Natural killer cell (primary cell): ENCODE measurements at regions not wholly inside any gene's neighbourhood (a gene's known extent, or its start where the extent isn't known, plus 50 kb on each side); places are given as distances from the start of the nearest gene placed in this dataset.
"Not testable (repeated sequence)": the region's sequence is repeated elsewhere in the genome, so short reads cannot be mapped to it uniquely, and the experiment has no call there.

Experiments
- ATAC-seq, 3 donors: fragments of 150-1000 bp in 2 of 3; fragments of 200-7000 bp in 1 of 3; cut with Tn5 transposase; 1 replicate in 1 of 3; 2 replicates in 2 of 3; pipeline ENCODE4 v1.10.0; 2021; ENCODE audit warnings: mild to moderate bottlenecking in 2 of 3, moderate library complexity in 2 of 3
- DNase-seq, 2 donors: peaks; one replicate each; pipeline versions ENCODE4 v3.0.0 to v3.0.0-alpha.2; 2013 to 2021; ENCODE audit warnings: mixed read lengths in 1 of 2
- H3K27ac ChIP-seq: one replicate; pipeline ENCODE4 v1.5.1; 2013; ENCODE audit warnings: mild to moderate bottlenecking, low read length
- H3K27me3 ChIP-seq: one replicate; pipeline ENCODE4 v1.6.1; 2013; ENCODE audit warnings: low read length; ENCODE audit not compliant: control insufficient read depth, insufficient read depth
- H3K36me3 ChIP-seq: one replicate; pipeline ENCODE4 v1.6.1; 2013; ENCODE audit warnings: low read length; ENCODE audit not compliant: control insufficient read depth, insufficient read depth
- H3K4me1 ChIP-seq: one replicate; pipeline ENCODE4 v1.6.1; 2013; ENCODE audit warnings: low read length; ENCODE audit not compliant: control insufficient read depth, insufficient read depth
- H3K4me3 ChIP-seq: one replicate; pipeline ENCODE4 v1.5.1; 2013; ENCODE audit warnings: low read length
- H3K9me3 ChIP-seq: one replicate; pipeline ENCODE4 v1.6.1; 2013; ENCODE audit warnings: low read length; ENCODE audit not compliant: control insufficient read depth, insufficient read depth
- H3K27ac Mint-ChIP-seq, 2 donors: one replicate each; pipeline ENCODE4 v1.8.0; 2022; ENCODE audit warnings: mild to moderate bottlenecking in 2 of 2, mixed read lengths in 2 of 2, moderate library complexity in 1 of 2
- H3K27me3 Mint-ChIP-seq, 2 donors: one replicate each; pipeline ENCODE4 v1.8.0; 2022; ENCODE audit warnings: low read depth in 2 of 2, mixed read lengths in 2 of 2
- H3K36me3 Mint-ChIP-seq: one replicate; pipeline ENCODE4 v1.8.0; 2022; ENCODE audit warnings: mixed read lengths
- H3K4me1 Mint-ChIP-seq, 2 donors: one replicate each; pipeline ENCODE4 v1.8.0; 2022; ENCODE audit warnings: mixed read lengths in 2 of 2
- H3K4me3 Mint-ChIP-seq: one replicate; pipeline ENCODE4 v1.8.0; 2022; ENCODE audit warnings: mild to moderate bottlenecking, moderate library complexity, mixed read lengths
- H3K9me3 Mint-ChIP-seq, 2 donors: one replicate each; pipeline ENCODE4 v1.8.0; 2022; ENCODE audit warnings: mixed read lengths in 2 of 2
- CTCF ChIP-seq: fragments of 200-600 bp; IDR thresholded peaks from one replicate; pipeline ENCODE4 v1.8.0; 2022; ENCODE audit warnings: antibody characterized with exemption
- WGBS: methylation state at CpG from one replicate; pipeline ENCODE4 v1.1.7; 2013; ENCODE audit warnings: missing lambda C conversion rate; ENCODE audit not compliant: insufficient coverage; 5-methylcytosine and 5-hydroxymethylcytosine counted together
- intact Hi-C: fragments of 100-400 bp; cut with micrococcal nuclease; formaldehyde crosslinking; loops from one replicate; pipeline ENCODE4 v1.14.2; 2022

- H3K4me3 Mint-ChIP-seq, result no peak overlapping the region
- no peak for ATAC-seq
- WGBS, result 87% methylated on average over 3 of the region's 4 CpGs
Observed at GRCh38 chr16:58847902-58848661, 114.0 kb upstream of the GOT2 start.

GRCh38 chr16:58846226-58846625, 112.1 kb upstream of the GOT2 start:
- H3K4me3 Mint-ChIP-seq, H3K9me3 Mint-ChIP-seq, H3K4me1 ChIP-seq, H3K9me3 ChIP-seq, H3K36me3 Mint-ChIP-seq, H3K36me3 ChIP-seq, ATAC-seq, H3K27me3 ChIP-seq, DNase-seq, H3K27ac Mint-ChIP-seq, H3K27ac ChIP-seq, H3K4me1 Mint-ChIP-seq, intact Hi-C loops, H3K27me3 Mint-ChIP-seq, H3K4me3 ChIP-seq: not testable (repeated sequence)
- WGBS, result 95% methylated on average over 29 of the region's 29 CpGs

More at GRCh38 chr16:58847902-58848661, 114.0 kb upstream of the GOT2 start:
- H3K9me3 ChIP-seq, result no peaks in the 10 kb centered on the region
- no peak overlapping the region for H3K27ac ChIP-seq
- intact Hi-C loops, result no loop called here
- H3K36me3 ChIP-seq, result no peaks in the 10 kb centered on the region
- H3K27me3 Mint-ChIP-seq, result peaks cover 0 to 2% of the 10 kb centered on the region in 2 donors
- H3K4me3 ChIP-seq, result no peak overlapping the region
- no peaks in the 10 kb centered on the region for H3K4me1 ChIP-seq
- no peaks in the 10 kb centered on the region for H3K9me3 Mint-ChIP-seq
- no peak for TF ChIP-seq CTCF
- H3K36me3 Mint-ChIP-seq, result no peaks in the 10 kb centered on the region
- H3K4me1 Mint-ChIP-seq, result no peaks in the 10 kb centered on the region
- DNase-seq, result no peak
- no peak overlapping the region for H3K27ac Mint-ChIP-seq
- no peaks in the 10 kb centered on the region for H3K27me3 ChIP-seq

- Mint-ChIP-seq H3K36me3 (no peaks in the 10 kb centered on the region), H3K9me3 (no peaks in the 10 kb centered on the region), H3K27me3 (no peaks in the 10 kb centered on the region), H3K4me1 (no peaks in the 10 kb centered on the region), H3K27ac (no peak overlapping the region), H3K4me3 (no peak overlapping the region)
- intact Hi-C loops, result no loop called here
- H3K27me3 ChIP-seq, result no peaks in the 10 kb centered on the region
- no peaks in the 10 kb centered on the region for H3K9me3 ChIP-seq
- no peaks in the 10 kb centered on the region for H3K4me1 ChIP-seq
- H3K36me3 ChIP-seq, result no peaks in the 10 kb centered on the region
- no peak for TF ChIP-seq CTCF
- ATAC-seq (no peak), DNase-seq (no peak)
- H3K4me3 ChIP-seq, result no peak overlapping the region
- no CpG with 5 or more reads among the region's 2 CpGs for WGBS
- no peak overlapping the region for H3K27ac ChIP-seq
Observed at GRCh38 chr16:58843675-58844074, 109.6 kb upstream of the GOT2 start.

- Mint-ChIP-seq H3K9me3 (no peaks in the 10 kb centered on the region), H3K27ac (no peak overlapping the region), H3K4me3 (no peak overlapping the region), H3K36me3 (no peaks in the 10 kb centered on the region), H3K27me3 (no peaks in the 10 kb centered on the region), H3K4me1 (no peaks in the 10 kb centered on the region)
- Histone ChIP-seq H3K27ac (no peak overlapping the region), H3K27me3 (no peaks in the 10 kb centered on the region), H3K36me3 (no peaks in the 10 kb centered on the region), H3K9me3 (no peaks in the 10 kb centered on the region), H3K4me3 (no peak overlapping the region), H3K4me1 (no peaks in the 10 kb centered on the region)
- no peak for TF ChIP-seq CTCF
- no peak for ATAC-seq
- intact Hi-C loops, result no loop called here
- DNase-seq, result no peak
Observed at GRCh38 chr16:58842746-58843145, 108.6 kb upstream of the GOT2 start.
